ENCODE measurements at regions not wholly inside any gene's neighbourhood (a gene's known extent, or its start where the extent isn't known, plus 50 kb on each side); places are given as distances from the start of the nearest gene placed in this dataset.

DNA sequence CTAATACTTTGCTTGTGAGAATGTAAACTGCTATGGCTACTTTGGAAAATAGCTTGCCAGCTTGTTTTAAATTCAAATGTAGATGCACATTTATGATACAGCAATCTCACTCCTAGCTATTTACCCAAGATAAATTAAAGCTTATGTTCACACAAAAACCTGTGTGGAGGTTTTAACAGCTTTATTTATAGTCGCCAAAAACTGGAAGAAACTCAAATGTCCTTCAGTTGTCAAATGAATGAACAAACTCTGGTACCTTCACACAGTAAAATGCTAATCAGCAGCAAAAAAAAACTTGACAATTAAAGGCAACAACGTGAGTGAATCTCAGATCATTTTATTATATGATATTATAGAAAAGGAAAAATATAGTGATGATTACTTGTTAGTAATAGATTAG is 248.6 kb upstream of the NECTIN3 start:
- Mint-ChIP-seq H3K9me3 (ENCODE audit: low read depth) (no peaks in the 10 kb centered on the region), H3K27me3 (no peaks in the 10 kb centered on the region), H3K4me3 (no peak overlapping the region), H3K27ac (no peak overlapping the region), H3K4me1 (no peaks in the 10 kb centered on the region), H3K36me3 (ENCODE audit: low read depth) (no peaks in the 10 kb centered on the region)
- ChIA-PET CTCF (no interaction called here), POLR2A (no interaction called here)
- intact Hi-C loops (cut with DNase I, micrococcal nuclease): no loop called here
- no peak for DNase-seq
- no peak for ATAC-seq

DNA sequence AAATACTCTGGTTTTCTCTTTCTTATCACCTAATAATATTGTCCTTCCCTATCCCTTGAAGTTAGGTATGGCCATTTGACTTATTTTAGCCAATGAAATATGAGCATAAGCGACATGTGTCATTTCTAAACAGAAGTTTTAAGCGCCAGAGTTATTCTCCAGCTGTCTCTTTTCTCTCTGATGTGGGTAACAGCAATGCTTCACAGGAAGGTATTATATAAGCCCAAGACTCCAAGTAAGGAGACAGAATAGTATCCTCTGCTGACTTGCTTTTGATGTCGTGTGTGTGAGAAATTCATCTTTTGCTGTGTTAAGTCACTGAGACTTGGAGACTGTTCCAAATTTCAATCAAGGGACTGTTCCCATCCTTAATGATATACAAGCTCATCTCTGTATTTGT is 224.6 kb upstream of the NECTIN3 start:
- no peak overlapping the region for H3K4me3 Mint-ChIP-seq
- H3K36me3 Mint-ChIP-seq (ENCODE audit: low read depth): no peaks in the 10 kb centered on the region
- CTCF ChIA-PET: interaction anchor here (0.6 kb wide), 1 partner anchor 97 kb away, joined by 3 read pairs; no protein-coding TSS in a partner anchor
- no peak for ATAC-seq
- intact Hi-C loops (cut with DNase I, micrococcal nuclease): no loop called here
- H3K4me1 Mint-ChIP-seq: no peaks in the 10 kb centered on the region
- peaks cover 8% of the 10 kb centered on the region for H3K27me3 Mint-ChIP-seq
- no peak for DNase-seq
- H3K27ac Mint-ChIP-seq: no peak overlapping the region
- no peaks in the 10 kb centered on the region for H3K9me3 Mint-ChIP-seq (ENCODE audit: low read depth)
- POLR2A ChIA-PET: no interaction called here

DNA sequence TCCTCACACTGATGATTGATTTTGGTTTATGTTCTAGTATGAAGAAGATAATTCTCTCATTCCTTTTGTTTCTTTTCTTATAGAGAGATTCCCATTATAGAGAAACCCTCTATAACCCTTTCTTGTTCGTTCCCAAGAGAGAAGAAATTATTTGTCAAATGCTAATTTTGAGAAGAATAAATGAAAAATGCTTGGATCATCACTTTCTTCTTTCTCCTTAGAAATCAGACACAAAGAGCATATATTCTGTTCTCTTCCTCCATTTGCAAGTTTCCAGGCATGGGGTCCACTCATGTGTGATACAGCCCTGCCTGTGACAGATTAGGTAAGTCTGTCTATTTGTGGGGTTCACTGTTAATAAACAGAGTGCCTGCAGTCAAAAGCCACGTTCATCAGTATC is 222.6 kb upstream of the NECTIN3 start:
- Mint-ChIP-seq H3K9me3 (ENCODE audit: low read depth) (no peaks in the 10 kb centered on the region), H3K27ac (no peak overlapping the region), H3K4me3 (no peak overlapping the region), H3K4me1 (no peaks in the 10 kb centered on the region), H3K36me3 (ENCODE audit: low read depth) (no peaks in the 10 kb centered on the region), H3K27me3 (peaks cover 8% of the 10 kb centered on the region)
- ATAC-seq (no peak), DNase-seq (no peak)
- ChIA-PET POLR2A (no interaction called here), CTCF (no interaction called here)
- intact Hi-C loops (cut with DNase I, micrococcal nuclease): no loop called here

DNA sequence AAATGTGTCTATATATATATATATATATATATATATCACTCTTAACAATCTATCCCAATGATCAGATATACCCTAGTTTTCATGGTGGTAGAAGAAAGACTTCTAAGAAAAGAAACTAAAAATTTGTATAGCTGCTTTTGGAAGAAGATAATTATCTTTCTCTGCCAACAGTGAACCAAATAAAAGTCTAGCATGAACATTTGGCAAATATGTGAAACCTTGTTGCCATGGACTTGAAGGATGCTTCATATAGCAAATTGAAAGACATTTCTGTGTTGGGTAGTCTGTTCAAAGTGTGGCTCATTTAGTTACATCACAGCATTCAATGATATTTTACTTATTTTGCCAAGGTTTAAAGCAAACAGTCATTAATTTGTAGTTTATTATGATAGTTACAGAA is 219.9 kb upstream of the NECTIN3 start:
- intact Hi-C loops (cut with DNase I, micrococcal nuclease): no loop called here
- Mint-ChIP-seq H3K36me3 (ENCODE audit: low read depth) (no peaks in the 10 kb centered on the region), H3K4me1 (no peaks in the 10 kb centered on the region), H3K9me3 (ENCODE audit: low read depth) (no peaks in the 10 kb centered on the region), H3K4me3 (no peak overlapping the region), H3K27ac (no peak overlapping the region), H3K27me3 (peaks cover 5% of the 10 kb centered on the region)
- no peak for DNase-seq
- CTCF ChIA-PET: no interaction called here
- POLR2A ChIA-PET: no interaction called here
- no peak for ATAC-seq

DNA sequence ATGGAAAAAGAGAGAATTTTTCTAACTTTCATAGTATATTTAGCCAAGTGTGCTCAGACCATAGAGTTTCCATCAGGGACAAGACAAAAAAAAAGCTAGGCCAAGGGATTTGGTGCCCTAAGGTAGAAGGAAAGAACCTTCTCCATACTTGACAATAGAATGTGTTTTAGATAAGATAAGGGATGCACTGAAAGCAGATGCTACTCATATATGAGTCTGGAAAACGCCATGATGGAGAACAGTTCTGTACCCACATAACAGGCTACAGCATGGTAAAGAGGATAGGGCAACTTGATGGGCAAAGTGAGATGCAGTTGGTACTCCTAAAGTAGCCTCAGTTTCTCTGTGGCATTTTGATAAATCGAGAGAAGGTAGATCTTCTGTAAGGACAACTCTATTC is 216.4 kb upstream of the NECTIN3 start:
- no peak overlapping the region for H3K27ac Mint-ChIP-seq
- H3K4me1 Mint-ChIP-seq: no peaks in the 10 kb centered on the region
- DNase-seq (no peak), ATAC-seq (no peak)
- intact Hi-C loops (cut with DNase I, micrococcal nuclease): no loop called here
- no peaks in the 10 kb centered on the region for H3K36me3 Mint-ChIP-seq (ENCODE audit: low read depth)
- no peak overlapping the region for H3K4me3 Mint-ChIP-seq
- peaks cover 1% of the 10 kb centered on the region for H3K27me3 Mint-ChIP-seq
- ChIA-PET CTCF (interaction anchor here (1.8 kb wide), 1 partner anchor 13 kb away, joined by 5 read pairs; no protein-coding TSS in a partner anchor), POLR2A (no interaction called here)
- H3K9me3 Mint-ChIP-seq (ENCODE audit: low read depth): no peaks in the 10 kb centered on the region

DNA sequence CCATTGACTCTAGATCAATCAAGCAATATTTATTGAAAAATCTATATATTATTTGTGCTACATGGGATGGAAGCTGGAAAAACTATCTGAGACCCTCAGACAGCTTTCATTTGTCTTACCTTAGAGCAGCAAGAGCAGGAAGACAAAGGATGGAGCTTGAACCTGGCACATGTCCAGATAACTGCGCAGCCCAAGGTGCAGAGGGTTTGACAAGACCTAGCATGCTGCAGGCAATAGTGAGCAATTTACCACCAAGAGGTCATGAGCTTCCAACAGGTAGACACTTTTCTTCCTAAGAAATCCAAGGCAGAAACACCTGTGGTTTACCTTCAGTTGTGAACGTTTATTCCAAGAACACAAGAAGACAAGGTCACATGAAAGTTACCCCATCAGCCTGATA is 214.7 kb upstream of the NECTIN3 start:
- Mint-ChIP-seq H3K4me3 (no peak overlapping the region), H3K4me1 (no peaks in the 10 kb centered on the region), H3K36me3 (ENCODE audit: low read depth) (no peaks in the 10 kb centered on the region), H3K27ac (no peak overlapping the region), H3K9me3 (ENCODE audit: low read depth) (no peaks in the 10 kb centered on the region), H3K27me3 (no peaks in the 10 kb centered on the region)
- DNase-seq (no peak), ATAC-seq (no peak)
- intact Hi-C loops (cut with DNase I, micrococcal nuclease): no loop called here
- POLR2A ChIA-PET: no interaction called here
- CTCF ChIA-PET: interaction anchor here (0.8 kb wide), 1 partner anchor 192 kb away, joined by 4 read pairs; no protein-coding TSS in a partner anchor

DNA sequence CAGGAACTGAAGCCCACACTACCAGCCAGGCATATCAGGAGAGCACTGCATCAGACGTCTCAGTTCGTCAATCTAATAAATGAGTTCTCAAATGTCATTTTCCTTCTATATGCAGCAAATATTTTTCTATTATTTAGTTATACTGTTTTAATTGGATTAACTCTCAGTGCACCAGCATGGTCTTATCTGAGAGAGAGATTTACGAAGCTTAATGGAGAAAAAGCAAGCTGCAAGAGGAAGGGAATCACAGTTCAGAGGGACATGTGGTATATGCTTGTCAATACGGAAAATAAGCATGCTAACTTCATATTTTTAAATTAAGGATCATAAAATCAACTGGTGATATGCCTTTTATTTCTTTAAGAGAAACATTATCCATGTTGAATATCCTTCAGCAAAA is 213.1 kb upstream of the NECTIN3 start:
- ATAC-seq (no peak), DNase-seq (no peak)
- ChIA-PET POLR2A (no interaction called here), CTCF (no interaction called here)
- Mint-ChIP-seq H3K4me3 (no peak overlapping the region), H3K9me3 (ENCODE audit: low read depth) (no peaks in the 10 kb centered on the region), H3K4me1 (no peaks in the 10 kb centered on the region), H3K27ac (no peak overlapping the region), H3K36me3 (ENCODE audit: low read depth) (no peaks in the 10 kb centered on the region), H3K27me3 (no peaks in the 10 kb centered on the region)
- intact Hi-C loops (cut with DNase I, micrococcal nuclease): no loop called here

DNA sequence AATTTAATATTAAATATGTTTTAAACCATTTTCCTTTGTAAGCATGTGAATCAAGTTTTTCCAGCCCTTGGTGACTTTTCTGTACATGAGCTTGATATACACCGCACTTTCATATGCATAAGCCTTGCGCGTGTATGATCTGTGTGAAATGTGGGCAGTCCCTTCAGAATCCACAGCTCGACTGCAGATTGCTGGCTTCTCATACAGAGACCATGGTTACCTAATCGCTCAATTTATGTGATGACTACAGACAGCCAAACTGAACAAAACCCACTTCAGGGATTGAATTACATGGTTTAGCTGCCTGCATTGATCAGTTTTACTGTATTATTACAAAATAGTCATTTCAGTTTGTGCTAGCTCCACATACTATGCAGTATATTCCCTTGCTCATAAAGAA is 212.3 kb upstream of the NECTIN3 start:
- intact Hi-C loops (cut with DNase I, micrococcal nuclease): no loop called here
- no peak overlapping the region for H3K4me3 Mint-ChIP-seq
- no peaks in the 10 kb centered on the region for H3K27me3 Mint-ChIP-seq
- H3K36me3 Mint-ChIP-seq (ENCODE audit: low read depth): no peaks in the 10 kb centered on the region
- POLR2A ChIA-PET: no interaction called here
- DNase-seq (no peak), ATAC-seq (no peak)
- CTCF ChIA-PET: no interaction called here
- H3K9me3 Mint-ChIP-seq (ENCODE audit: low read depth): no peaks in the 10 kb centered on the region
- no peak overlapping the region for H3K27ac Mint-ChIP-seq
- H3K4me1 Mint-ChIP-seq: no peaks in the 10 kb centered on the region

DNA sequence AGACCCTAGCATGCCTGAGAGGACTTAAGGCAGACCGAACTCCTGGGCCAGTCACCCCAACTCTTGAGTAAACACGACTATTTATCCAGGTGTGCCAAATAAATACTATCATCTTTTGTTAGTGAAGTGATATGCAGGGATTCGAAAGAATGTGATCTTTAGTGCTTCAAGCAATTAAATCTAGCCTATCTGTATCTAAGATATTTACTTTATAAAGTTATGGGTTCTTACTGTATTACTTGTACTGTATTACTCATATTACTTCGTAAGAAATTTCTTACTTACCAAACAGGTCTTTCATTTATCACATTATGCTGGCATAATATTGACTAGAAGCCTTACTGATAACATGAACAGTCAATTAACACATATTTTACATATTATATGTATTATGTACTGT is 211.6 kb upstream of the NECTIN3 start:
- Mint-ChIP-seq H3K36me3 (ENCODE audit: low read depth) (no peaks in the 10 kb centered on the region), H3K9me3 (ENCODE audit: low read depth) (no peaks in the 10 kb centered on the region), H3K4me1 (no peaks in the 10 kb centered on the region), H3K27ac (no peak overlapping the region), H3K27me3 (no peaks in the 10 kb centered on the region), H3K4me3 (no peak overlapping the region)
- intact Hi-C loops (cut with DNase I, micrococcal nuclease): no loop called here
- ChIA-PET POLR2A (no interaction called here), CTCF (no interaction called here)
- ATAC-seq: no peak
- no peak for DNase-seq

DNA sequence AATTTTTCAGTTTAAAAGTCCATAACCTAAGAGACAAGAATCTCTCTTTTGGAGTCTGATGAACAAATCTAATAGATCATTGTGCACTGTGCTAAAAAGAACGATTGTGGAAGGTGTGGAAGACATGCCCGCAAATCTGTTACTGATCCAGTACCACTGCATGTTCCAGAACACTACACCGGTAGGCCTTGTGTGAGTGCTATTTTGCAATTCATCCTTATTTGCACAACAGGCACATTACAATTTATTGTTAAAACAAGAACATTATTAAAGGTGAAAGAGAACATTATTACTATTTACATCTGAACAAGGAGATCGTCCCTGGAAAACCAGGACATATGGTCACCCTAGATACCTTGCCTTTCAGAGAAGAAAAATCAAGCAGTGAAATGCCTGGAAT is 205.7 kb upstream of the NECTIN3 start:
- POLR2A ChIA-PET: no interaction called here
- CTCF ChIA-PET: no interaction called here
- Mint-ChIP-seq H3K27ac (no peak overlapping the region), H3K9me3 (ENCODE audit: low read depth) (no peaks in the 10 kb centered on the region), H3K4me3 (no peak overlapping the region), H3K27me3 (peaks cover 4% of the 10 kb centered on the region), H3K4me1 (no peaks in the 10 kb centered on the region), H3K36me3 (ENCODE audit: low read depth) (no peaks in the 10 kb centered on the region)
- intact Hi-C loops (cut with DNase I, micrococcal nuclease): no loop called here
- DNase-seq (no peak), ATAC-seq (no peak)

DNA sequence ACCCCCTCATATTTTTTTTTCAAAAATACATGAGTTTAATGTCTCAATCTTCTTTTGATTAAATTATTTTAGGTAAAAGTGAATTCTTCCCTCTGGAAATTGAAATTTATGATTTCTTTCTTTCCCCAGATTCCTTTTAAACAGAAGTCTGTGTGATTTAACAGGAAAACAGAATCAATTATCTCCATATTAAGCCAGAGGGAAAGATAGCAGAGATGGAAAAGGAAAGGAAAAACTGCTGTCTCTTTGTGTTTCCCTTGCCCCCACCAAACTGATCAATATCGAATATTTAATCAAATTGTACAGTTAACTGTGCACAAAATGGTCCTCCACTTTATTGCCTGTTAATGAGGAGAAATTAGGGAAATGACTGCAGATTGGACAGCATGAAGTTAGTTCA is 203.5 kb upstream of the NECTIN3 start:
- DNase-seq (no peak), ATAC-seq (no peak)
- Mint-ChIP-seq H3K4me3 (no peak overlapping the region), H3K9me3 (ENCODE audit: low read depth) (no peaks in the 10 kb centered on the region), H3K27ac (no peak overlapping the region), H3K4me1 (no peaks in the 10 kb centered on the region), H3K27me3 (peaks cover 4% of the 10 kb centered on the region), H3K36me3 (ENCODE audit: low read depth) (no peaks in the 10 kb centered on the region)
- ChIA-PET POLR2A (no interaction called here), CTCF (no interaction called here)
- intact Hi-C loops (cut with DNase I, micrococcal nuclease): no loop called here

DNA sequence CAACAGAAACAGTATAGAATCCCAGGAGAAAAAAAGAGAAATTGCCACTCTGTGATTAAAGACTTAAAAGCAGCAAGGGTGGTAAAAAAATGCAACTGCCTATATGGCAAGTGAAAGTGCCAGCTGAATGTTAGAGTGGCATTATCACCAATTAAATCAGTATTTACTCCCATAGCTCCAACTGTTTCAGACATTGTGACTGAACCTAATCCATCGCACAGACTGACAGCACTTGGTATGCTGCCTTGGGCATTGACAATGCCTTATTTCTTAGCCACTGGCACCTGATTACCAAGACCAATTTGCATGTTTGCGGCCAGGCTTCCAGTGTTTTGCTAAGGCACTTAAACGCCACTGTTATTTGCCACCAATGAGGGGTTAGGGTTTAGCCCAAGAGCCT is 201.9 kb upstream of the NECTIN3 start:
- Mint-ChIP-seq H3K4me1 (no peaks in the 10 kb centered on the region), H3K27ac (no peak overlapping the region), H3K36me3 (ENCODE audit: low read depth) (peaks cover 2% of the 10 kb centered on the region), H3K4me3 (no peak overlapping the region), H3K9me3 (ENCODE audit: low read depth) (peaks cover 8% of the 10 kb centered on the region), H3K27me3 (peaks cover 6% of the 10 kb centered on the region)
- ChIA-PET CTCF (no interaction called here), POLR2A (no interaction called here)
- ATAC-seq (no peak), DNase-seq (no peak)
- intact Hi-C loops (cut with DNase I, micrococcal nuclease): no loop called here

DNA sequence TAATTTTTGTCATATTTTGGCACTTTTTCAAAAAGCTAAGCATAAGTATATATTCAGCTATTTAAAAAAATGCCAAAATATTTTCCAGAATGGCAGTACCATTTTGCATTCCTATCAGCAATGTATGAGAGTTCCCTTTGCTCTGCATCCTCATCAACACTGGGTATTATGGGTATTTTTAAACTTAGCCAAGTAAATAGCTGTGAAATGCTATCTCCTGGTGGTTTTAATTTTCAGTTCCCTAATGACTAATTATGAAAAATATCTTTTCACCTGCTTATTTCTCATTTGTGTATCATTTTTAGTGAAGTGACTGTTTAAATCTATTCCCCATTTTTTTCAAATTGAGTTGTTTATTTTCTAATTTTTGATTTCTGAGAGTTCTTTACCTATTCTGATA is 199.7 kb upstream of the NECTIN3 start:
- H3K27me3 Mint-ChIP-seq: peaks cover 8% of the 10 kb centered on the region
- CTCF ChIA-PET: no interaction called here
- no peak overlapping the region for H3K4me3 Mint-ChIP-seq
- no peak overlapping the region for H3K27ac Mint-ChIP-seq
- H3K4me1 Mint-ChIP-seq: no peaks in the 10 kb centered on the region
- intact Hi-C loops (cut with DNase I, micrococcal nuclease): no loop called here
- ATAC-seq: no peak
- peaks cover 2% of the 10 kb centered on the region for H3K36me3 Mint-ChIP-seq (ENCODE audit: low read depth)
- H3K9me3 Mint-ChIP-seq (ENCODE audit: low read depth): peaks cover 10% of the 10 kb centered on the region
- no peak for DNase-seq
- POLR2A ChIA-PET: no interaction called here
